Neural cell (in vitro differentiated cells): ENCODE measurements at regions not wholly inside any gene's neighbourhood (a gene's known extent, or its start where the extent isn't known, plus 50 kb on each side); places are given as distances from the start of the nearest gene placed in this dataset.

Source experiments
- H2AFZ ChIP-seq: fragments of 200-600, 300-800 bp; sonication (generic), shearing (Covaris generic); 2 replicates; pipeline ENCODE4 v1.6.0; 2014; ENCODE audit warnings: low read depth, mild to moderate bottlenecking, antibody characterized with exemption, low read length, moderate library complexity
- H3F3A ChIP-seq: fragments of 200-600 bp; shearing (Covaris generic); 2 replicates; pipeline ENCODE4 v1.6.1; 2016; ENCODE audit warnings: mild to moderate bottlenecking, moderate library complexity, mixed read lengths, antibody characterized with exemption, low read length; ENCODE audit not compliant: insufficient read depth, poor library complexity, severe bottlenecking
- H3K27ac ChIP-seq: fragments of 200-600, 300-800 bp; sonication (generic), shearing (Covaris generic); 2 replicates; pipeline ENCODE4 v1.5.1; 2014; ENCODE audit warnings: mild to moderate bottlenecking, low read length, moderate library complexity
- H3K27me3 ChIP-seq: fragments of 300-800, 200-600 bp; sonication (generic), shearing (Covaris generic); 2 replicates; pipeline ENCODE4 v1.6.0; 2014; ENCODE audit warnings: mild to moderate bottlenecking, low read depth, low read length, moderate library complexity; ENCODE audit not compliant: insufficient read depth
- H3K36me3 ChIP-seq: fragments of 300-800, 200-600 bp; sonication (generic), shearing (Covaris generic); 2 replicates; pipeline ENCODE4 v1.5.1; 2014; ENCODE audit warnings: mild to moderate bottlenecking, antibody characterized with exemption, low read length, moderate library complexity; ENCODE audit not compliant: insufficient read depth
- H3K4me2 ChIP-seq: fragments of 300-800, 200-600 bp; sonication (generic), shearing (Covaris generic); 2 replicates; pipeline ENCODE4 v1.6.0; 2014; ENCODE audit warnings: mild to moderate bottlenecking, low read length
- H3K4me3 ChIP-seq: fragments of 300-800, 200-600 bp; sonication (generic), shearing (Covaris generic); 2 replicates; pipeline ENCODE4 v1.5.1; 2014; ENCODE audit warnings: mild to moderate bottlenecking, low read length, moderate library complexity
- H3K79me2 ChIP-seq: fragments of 200-600 bp; shearing (Covaris generic); replicated peaks from 2 replicates; pipeline ENCODE4 v1.6.0; 2014; ENCODE audit warnings: mild to moderate bottlenecking, low read length, moderate library complexity; ENCODE audit not compliant: insufficient read depth
- H3K9ac ChIP-seq: fragments of 300-800, 200-600 bp; sonication (generic), shearing (Covaris generic); 2 replicates; pipeline ENCODE4 v1.6.1; 2016; ENCODE audit warnings: mild to moderate bottlenecking, low read length, mixed read lengths
- H3K9me2 ChIP-seq: fragments of 200-600 bp; shearing (Covaris generic); 2 replicates; pipeline ENCODE4 v1.6.1; 2016; ENCODE audit warnings: mild to moderate bottlenecking, low read length, mixed read lengths; ENCODE audit not compliant: insufficient read depth
- H3K9me3 ChIP-seq: fragments of 200-600, 300-800 bp; sonication (generic), shearing (Covaris generic); 2 replicates; pipeline ENCODE4 v1.6.1; 2016; ENCODE audit warnings: mild to moderate bottlenecking, mixed run types, low read length, moderate library complexity, mixed read lengths
- H4K20me1 ChIP-seq: fragments of 200-600 bp; shearing (Covaris generic); 2 replicates; pipeline ENCODE4 v1.6.1; 2016; ENCODE audit warnings: mild to moderate bottlenecking, mixed run types; ENCODE audit not compliant: insufficient read depth
- EP300 ChIP-seq: fragments of 450-650 bp; conservative IDR thresholded peaks from 2 replicates; pipeline ENCODE4 v1.6.1; 2014; ENCODE audit warnings: antibody characterized with exemption, mild to moderate bottlenecking, moderate library complexity; ENCODE audit not compliant: poor library complexity, severe bottlenecking
- EZH2 ChIP-seq: fragments of 200-600, 300-800 bp; shearing (Covaris generic), sonication (generic); IDR thresholded peaks from 2 replicates; pipeline ENCODE4 v1.6.1; 2014; ENCODE audit warnings: antibody characterized with exemption, low read length, borderline replicate concordance, mild to moderate bottlenecking; ENCODE audit not compliant: insufficient read depth, poor library complexity, severe bottlenecking
- MXI1 ChIP-seq: fragments of 450-650 bp; conservative IDR thresholded peaks from 2 replicates; pipeline ENCODE4 v1.6.1; 2014; ENCODE audit warnings: antibody characterized with exemption, mild to moderate bottlenecking; ENCODE audit not compliant: poor library complexity, severe bottlenecking
- POLR2AphosphoS5 ChIP-seq: IDR thresholded peaks from 2 replicates; pipeline ENCODE4 v1.6.1; 2012
- RAD21 ChIP-seq: fragments of 450-650 bp; conservative IDR thresholded peaks from 2 replicates; pipeline ENCODE4 v1.6.1; 2014; ENCODE audit warnings: antibody characterized with exemption, mild to moderate bottlenecking, moderate library complexity
- SMC3 ChIP-seq: fragments of 450-650 bp; conservative IDR thresholded peaks from 2 replicates; pipeline ENCODE4 v1.6.1; 2014; ENCODE audit warnings: antibody characterized with exemption, mild to moderate bottlenecking, moderate library complexity; ENCODE audit not compliant: poor library complexity
- TAF1 ChIP-seq: IDR thresholded peaks from 2 replicates; pipeline ENCODE4 v1.6.1; 2012; ENCODE audit warnings: low read depth
- TF ChIP-seq, protein P1 (sequence below): IDR thresholded peaks from 2 replicates; pipeline ENCODE4 v1.6.1; 2012; ENCODE audit warnings: borderline replicate concordance
- TF ChIP-seq, protein P2 (sequence below): fragments of 450-650 bp; IDR thresholded peaks from 2 replicates; pipeline ENCODE4 v1.5.1; 2014; ENCODE audit warnings: antibody characterized with exemption, mild to moderate bottlenecking, moderate library complexity; ENCODE audit not compliant: poor library complexity, severe bottlenecking

DNA sequence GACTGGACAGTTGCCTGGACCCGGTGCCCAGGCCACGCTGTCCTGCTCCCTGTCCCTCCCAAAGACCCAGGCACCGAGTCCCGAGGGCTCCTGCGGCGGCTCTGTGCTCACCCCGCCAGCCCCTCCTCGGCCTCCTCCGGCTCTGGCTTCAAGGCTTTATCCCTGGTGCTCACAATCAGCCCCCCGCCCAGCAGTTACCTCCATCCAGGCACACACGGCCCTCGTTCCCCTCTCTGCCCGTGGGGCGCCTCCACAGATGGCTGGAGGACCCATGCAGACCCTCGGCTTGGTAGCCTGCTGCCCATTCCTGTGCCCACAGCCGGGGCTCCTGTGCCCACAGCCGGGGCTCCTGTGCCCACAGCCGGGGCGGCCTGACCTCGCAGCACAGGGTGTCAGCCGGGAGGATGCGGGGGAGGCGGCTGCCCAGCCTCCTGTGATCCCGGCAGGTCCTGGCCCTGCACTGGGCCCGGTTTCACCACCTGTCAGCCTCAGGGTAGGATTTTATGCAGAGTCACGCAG, 52.3 kb upstream of the COL18A1 start:
- no peaks in the 10 kb centered on the region for H3K36me3 ChIP-seq
- no peak overlapping the region for H3K9ac ChIP-seq
- H3K79me2 ChIP-seq: no peaks in the 10 kb centered on the region
- H3K27me3 ChIP-seq: no peaks in the 10 kb centered on the region
- H3K9me2 ChIP-seq: no peaks in the 10 kb centered on the region
- no peak overlapping the region for H3K4me3 ChIP-seq
- TF ChIP-seq MXI1 (no peak), SMC3 (no peak), POLR2AphosphoS5 (no peak), RAD21 (no peak), EP300 (no peak), EZH2 (no peak), TAF1 (no peak)
- TF ChIP-seq, protein P1, sequence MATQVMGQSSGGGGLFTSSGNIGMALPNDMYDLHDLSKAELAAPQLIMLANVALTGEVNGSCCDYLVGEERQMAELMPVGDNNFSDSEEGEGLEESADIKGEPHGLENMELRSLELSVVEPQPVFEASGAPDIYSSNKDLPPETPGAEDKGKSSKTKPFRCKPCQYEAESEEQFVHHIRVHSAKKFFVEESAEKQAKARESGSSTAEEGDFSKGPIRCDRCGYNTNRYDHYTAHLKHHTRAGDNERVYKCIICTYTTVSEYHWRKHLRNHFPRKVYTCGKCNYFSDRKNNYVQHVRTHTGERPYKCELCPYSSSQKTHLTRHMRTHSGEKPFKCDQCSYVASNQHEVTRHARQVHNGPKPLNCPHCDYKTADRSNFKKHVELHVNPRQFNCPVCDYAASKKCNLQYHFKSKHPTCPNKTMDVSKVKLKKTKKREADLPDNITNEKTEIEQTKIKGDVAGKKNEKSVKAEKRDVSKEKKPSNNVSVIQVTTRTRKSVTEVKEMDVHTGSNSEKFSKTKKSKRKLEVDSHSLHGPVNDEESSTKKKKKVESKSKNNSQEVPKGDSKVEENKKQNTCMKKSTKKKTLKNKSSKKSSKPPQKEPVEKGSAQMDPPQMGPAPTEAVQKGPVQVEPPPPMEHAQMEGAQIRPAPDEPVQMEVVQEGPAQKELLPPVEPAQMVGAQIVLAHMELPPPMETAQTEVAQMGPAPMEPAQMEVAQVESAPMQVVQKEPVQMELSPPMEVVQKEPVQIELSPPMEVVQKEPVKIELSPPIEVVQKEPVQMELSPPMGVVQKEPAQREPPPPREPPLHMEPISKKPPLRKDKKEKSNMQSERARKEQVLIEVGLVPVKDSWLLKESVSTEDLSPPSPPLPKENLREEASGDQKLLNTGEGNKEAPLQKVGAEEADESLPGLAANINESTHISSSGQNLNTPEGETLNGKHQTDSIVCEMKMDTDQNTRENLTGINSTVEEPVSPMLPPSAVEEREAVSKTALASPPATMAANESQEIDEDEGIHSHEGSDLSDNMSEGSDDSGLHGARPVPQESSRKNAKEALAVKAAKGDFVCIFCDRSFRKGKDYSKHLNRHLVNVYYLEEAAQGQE: no peak
- TF ChIP-seq, protein P2, sequence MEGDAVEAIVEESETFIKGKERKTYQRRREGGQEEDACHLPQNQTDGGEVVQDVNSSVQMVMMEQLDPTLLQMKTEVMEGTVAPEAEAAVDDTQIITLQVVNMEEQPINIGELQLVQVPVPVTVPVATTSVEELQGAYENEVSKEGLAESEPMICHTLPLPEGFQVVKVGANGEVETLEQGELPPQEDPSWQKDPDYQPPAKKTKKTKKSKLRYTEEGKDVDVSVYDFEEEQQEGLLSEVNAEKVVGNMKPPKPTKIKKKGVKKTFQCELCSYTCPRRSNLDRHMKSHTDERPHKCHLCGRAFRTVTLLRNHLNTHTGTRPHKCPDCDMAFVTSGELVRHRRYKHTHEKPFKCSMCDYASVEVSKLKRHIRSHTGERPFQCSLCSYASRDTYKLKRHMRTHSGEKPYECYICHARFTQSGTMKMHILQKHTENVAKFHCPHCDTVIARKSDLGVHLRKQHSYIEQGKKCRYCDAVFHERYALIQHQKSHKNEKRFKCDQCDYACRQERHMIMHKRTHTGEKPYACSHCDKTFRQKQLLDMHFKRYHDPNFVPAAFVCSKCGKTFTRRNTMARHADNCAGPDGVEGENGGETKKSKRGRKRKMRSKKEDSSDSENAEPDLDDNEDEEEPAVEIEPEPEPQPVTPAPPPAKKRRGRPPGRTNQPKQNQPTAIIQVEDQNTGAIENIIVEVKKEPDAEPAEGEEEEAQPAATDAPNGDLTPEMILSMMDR: no peak
- no peak overlapping the region for H2AFZ ChIP-seq
- H3F3A ChIP-seq: peaks cover 6% of the 10 kb centered on the region
- H3K9me3 ChIP-seq: no peaks in the 10 kb centered on the region
- no peak overlapping the region for H3K4me2 ChIP-seq
- H4K20me1 ChIP-seq: no peaks in the 10 kb centered on the region
- H3K27ac ChIP-seq: no peak overlapping the region

DNA sequence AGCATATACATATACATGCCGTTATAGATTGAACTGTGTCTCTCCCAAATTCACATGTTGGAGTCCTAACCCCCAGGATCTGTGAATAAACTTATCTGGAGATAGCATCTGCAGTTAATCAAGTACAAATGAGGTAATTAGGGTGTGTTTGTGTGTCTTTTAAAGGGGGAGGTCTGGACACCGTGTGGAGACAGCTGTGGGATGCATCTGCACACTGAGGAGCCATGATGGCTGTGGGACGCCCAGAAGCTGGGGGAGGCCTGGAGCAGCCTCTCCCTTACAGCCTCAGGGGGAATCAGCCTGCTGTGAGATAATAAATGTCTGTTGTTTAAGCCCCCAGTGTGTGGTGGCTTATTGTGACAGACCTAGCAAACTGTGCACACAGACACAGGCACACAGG, 51.8 kb upstream of the COL18A1 start:
- TF ChIP-seq TAF1 (no peak), MXI1 (no peak), SMC3 (no peak), POLR2AphosphoS5 (no peak), EP300 (no peak), RAD21 (no peak), EZH2 (no peak)
- TF ChIP-seq, protein P2: no peak
- TF ChIP-seq, protein P1: no peak
- Histone ChIP-seq H3K36me3 (no peaks in the 10 kb centered on the region), H3K4me3 (no peak overlapping the region)

More for the DNA sequence above, 51.8 kb upstream of the COL18A1 start:
- Histone ChIP-seq H3K9me2 (no peaks in the 10 kb centered on the region), H4K20me1 (no peaks in the 10 kb centered on the region), H3K9me3 (no peaks in the 10 kb centered on the region), H3K4me2 (no peak overlapping the region), H2AFZ (no peak overlapping the region), H3F3A (peaks cover 6% of the 10 kb centered on the region), H3K27ac (no peak overlapping the region), H3K9ac (no peak overlapping the region), H3K79me2 (no peaks in the 10 kb centered on the region), H3K27me3 (no peaks in the 10 kb centered on the region)
